Transverse colon (tissue), 4 donors: ENCODE measurements at regions not wholly inside any gene's neighbourhood (a gene's known extent, or its start where the extent isn't known, plus 50 kb on each side); places are given as distances from the start of the nearest gene placed in this dataset.

Source experiments
- EP300 ChIP-seq: sonication (generic); formaldehyde crosslinking; IDR thresholded peaks from one replicate; pipeline ENCODE4 v1.6.1; 2017; ENCODE audit warnings: antibody characterized with exemption, low read depth
- POLR2AphosphoS5 ChIP-seq, 3 donors: sonication (generic); formaldehyde crosslinking; IDR thresholded peaks; one replicate each; pipeline ENCODE4 v1.6.1; 2016; ENCODE audit warnings: antibody characterized with exemption in 3 of 3
- TF ChIP-seq, protein P1 (sequence below), 5 experiments: fragments of 200-600 bp in 3 of 5; fragments of 450-650 bp in 2 of 5; sonication (generic) in 3 of 5; IDR thresholded peaks; 1 replicate in 2 of 5; 2 replicates in 3 of 5; pipeline ENCODE4 v1.5.1; 2016 to 2017; ENCODE audit warnings: antibody characterized with exemption in 5 of 5, inconsistent platforms in 3 of 5, mild to moderate bottlenecking in 2 of 5, moderate library complexity in 1 of 5

DNA sequence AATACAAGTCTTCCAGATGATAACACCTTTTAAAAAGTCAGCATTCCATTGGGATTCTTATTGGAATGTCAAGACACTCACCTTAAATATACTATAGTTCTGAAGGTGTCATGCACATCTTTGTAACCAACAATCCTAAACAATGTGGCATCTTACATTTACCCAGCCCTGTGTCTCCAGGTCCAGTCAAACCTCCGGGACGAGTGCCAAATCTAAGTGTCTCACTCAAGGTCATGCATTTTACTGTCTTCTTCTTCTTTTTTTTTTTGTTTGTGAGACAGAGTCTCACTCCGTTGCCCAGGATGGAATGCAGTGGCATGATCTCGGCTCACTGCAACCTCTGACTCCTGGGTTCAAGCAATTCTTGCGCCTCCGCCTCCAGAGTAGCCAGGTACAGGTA lies 206.9 kb upstream of the FAM98A start:
- TF ChIP-seq, protein P1, sequence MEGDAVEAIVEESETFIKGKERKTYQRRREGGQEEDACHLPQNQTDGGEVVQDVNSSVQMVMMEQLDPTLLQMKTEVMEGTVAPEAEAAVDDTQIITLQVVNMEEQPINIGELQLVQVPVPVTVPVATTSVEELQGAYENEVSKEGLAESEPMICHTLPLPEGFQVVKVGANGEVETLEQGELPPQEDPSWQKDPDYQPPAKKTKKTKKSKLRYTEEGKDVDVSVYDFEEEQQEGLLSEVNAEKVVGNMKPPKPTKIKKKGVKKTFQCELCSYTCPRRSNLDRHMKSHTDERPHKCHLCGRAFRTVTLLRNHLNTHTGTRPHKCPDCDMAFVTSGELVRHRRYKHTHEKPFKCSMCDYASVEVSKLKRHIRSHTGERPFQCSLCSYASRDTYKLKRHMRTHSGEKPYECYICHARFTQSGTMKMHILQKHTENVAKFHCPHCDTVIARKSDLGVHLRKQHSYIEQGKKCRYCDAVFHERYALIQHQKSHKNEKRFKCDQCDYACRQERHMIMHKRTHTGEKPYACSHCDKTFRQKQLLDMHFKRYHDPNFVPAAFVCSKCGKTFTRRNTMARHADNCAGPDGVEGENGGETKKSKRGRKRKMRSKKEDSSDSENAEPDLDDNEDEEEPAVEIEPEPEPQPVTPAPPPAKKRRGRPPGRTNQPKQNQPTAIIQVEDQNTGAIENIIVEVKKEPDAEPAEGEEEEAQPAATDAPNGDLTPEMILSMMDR (IDR thresholded peaks at IDR 0.05): no peak
- TF ChIP-seq POLR2AphosphoS5 (IDR thresholded peaks at IDR 0.05) (no peak), EP300 (no peak)
